Sigmoid colon (tissue), 4 donors: ENCODE measurements at regions not wholly inside any gene's neighbourhood (a gene's known extent, or its start where the extent isn't known, plus 50 kb on each side); places are given as distances from the start of the nearest gene placed in this dataset.

Experiments
- CTCF ChIP-seq, 4 experiments: fragments of 450-650 bp in 3 of 4; fragments of 200-600 bp in 1 of 4; IDR thresholded peaks; one replicate each; pipeline ENCODE4 v1.5.1; 2016 to 2019; ENCODE audit warnings: antibody characterized with exemption in 4 of 4, mild to moderate bottlenecking in 3 of 4, moderate library complexity in 2 of 4
- EP300 ChIP-seq, 4 donors: sonication (generic); formaldehyde crosslinking; IDR thresholded peaks; one replicate each; pipeline ENCODE4 v1.6.1; 2017; ENCODE audit warnings: antibody characterized with exemption in 4 of 4
- POLR2A ChIP-seq, 2 donors: fragments of 450-650 bp; IDR thresholded peaks; one replicate each; pipeline ENCODE4 v1.6.1; 2016; ENCODE audit warnings: antibody characterized with exemption in 2 of 2, mild to moderate bottlenecking in 2 of 2, moderate library complexity in 2 of 2
- POLR2AphosphoS5 ChIP-seq, 4 donors: sonication (generic); formaldehyde crosslinking; IDR thresholded peaks; one replicate each; pipeline ENCODE4 v1.6.1; 2017; ENCODE audit warnings: antibody characterized with exemption in 4 of 4

- TF ChIP-seq EP300 (IDR thresholded peaks at IDR 0.05) (no peak), CTCF (IDR thresholded peaks at IDR 0.05) (no peak), POLR2AphosphoS5 (IDR thresholded peaks at IDR 0.05) (no peak), POLR2A (IDR thresholded peaks at IDR 0.05) (no peak)
Observed at GRCh38 chr6:168221497-168222079, 98.0 kb downstream of the DACT2 start.
